ENCODE measurements at regions not wholly inside any gene's neighbourhood (a gene's known extent, or its start where the extent isn't known, plus 50 kb on each side); places are given as distances from the start of the nearest gene placed in this dataset.
A peak's percentile ranks its signal among the peaks of the same experiment; 100 is the strongest.

DNA sequence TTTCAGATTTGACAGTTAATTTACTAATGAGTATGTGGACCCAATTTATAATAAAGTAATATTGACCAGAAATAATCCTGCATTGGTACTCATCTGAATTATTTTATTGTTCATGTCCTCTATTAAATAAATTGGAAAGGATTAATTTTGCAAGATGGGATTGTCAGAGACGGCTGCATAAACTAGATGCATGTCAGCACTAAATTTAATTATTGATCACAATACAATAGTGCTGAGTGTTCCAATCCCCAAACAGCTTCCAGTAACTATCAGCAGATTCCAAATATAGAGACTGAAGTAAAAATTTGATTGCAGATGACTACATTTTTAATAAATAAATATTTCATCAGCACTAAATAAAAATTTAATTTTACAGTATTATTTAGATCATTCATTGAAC lies 387.2 kb downstream of the GRB14 start:
- no peak for TF ChIP-seq CTCF (IDR thresholded peaks at IDR 0.05; ENCODE audit: insufficient read depth, low read length, severe bottlenecking)
- H3K27me3 ChIP-seq (ENCODE audit: control insufficient read depth, insufficient read depth, low read length), result no peaks in the 10 kb centered on the region
- no peak for DNase-seq (ENCODE audit: low read depth)
- no peaks in the 10 kb centered on the region for H3K36me3 ChIP-seq (ENCODE audit: control insufficient read depth, insufficient read depth, low read length)
- FAIRE-seq, result no peak
- H3K4me3 ChIP-seq (ENCODE audit: low read depth, low read length), result no peak overlapping the region

- FAIRE-seq, result no peak
- DNase-seq (ENCODE audit: low read depth), result no peak
Observed at GRCh38 chr2:164224007-164224406, 397.3 kb downstream of the GRB14 start.

DNA sequence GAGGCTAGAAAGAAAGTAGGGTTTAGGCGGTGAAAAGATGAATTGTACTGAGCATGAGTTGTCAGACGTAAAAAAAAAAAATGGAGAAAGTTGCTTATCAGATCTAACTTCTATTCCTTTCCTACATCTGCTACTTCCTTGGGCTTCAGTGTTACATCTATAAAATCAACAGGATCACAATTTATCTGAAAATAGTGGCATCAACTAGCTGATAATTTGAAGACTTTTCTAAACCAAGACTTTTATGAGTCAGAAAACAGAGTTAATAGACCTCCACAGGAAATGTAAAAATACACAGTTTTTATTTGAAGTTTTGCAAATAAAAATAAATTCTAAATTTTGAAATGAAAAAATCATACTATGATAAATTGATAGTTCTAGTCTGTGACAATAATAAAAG lies 399.8 kb downstream of the GRB14 start:
- Histone ChIP-seq H3K36me3 (ENCODE audit: control insufficient read depth, insufficient read depth, low read length) (no peaks in the 10 kb centered on the region), H3K4me3 (ENCODE audit: low read depth, low read length) (no peak overlapping the region), H3K27me3 (ENCODE audit: control insufficient read depth, insufficient read depth, low read length) (no peaks in the 10 kb centered on the region)
- DNase-seq (ENCODE audit: low read depth) (no peak), FAIRE-seq (no peak)
- no peak for TF ChIP-seq CTCF (IDR thresholded peaks at IDR 0.05; ENCODE audit: insufficient read depth, low read length, severe bottlenecking)

More at GRCh38 chr2:164224007-164224406, 397.3 kb downstream of the GRB14 start:
- Histone ChIP-seq H3K4me3 (ENCODE audit: low read depth, low read length) (no peak overlapping the region), H3K36me3 (ENCODE audit: control insufficient read depth, insufficient read depth, low read length) (no peaks in the 10 kb centered on the region), H3K27me3 (ENCODE audit: control insufficient read depth, insufficient read depth, low read length) (no peaks in the 10 kb centered on the region)
- no peak for TF ChIP-seq CTCF (IDR thresholded peaks at IDR 0.05; ENCODE audit: insufficient read depth, low read length, severe bottlenecking)

GRCh38 chr2:164220265-164220664 lies 401.0 kb downstream of the GRB14 start:
- H3K36me3 ChIP-seq (ENCODE audit: control insufficient read depth, insufficient read depth, low read length), result no peaks in the 10 kb centered on the region
- no peak for DNase-seq (ENCODE audit: low read depth)
- no peak for FAIRE-seq
- no peaks in the 10 kb centered on the region for H3K27me3 ChIP-seq (ENCODE audit: control insufficient read depth, insufficient read depth, low read length)
- no peak overlapping the region for H3K4me3 ChIP-seq (ENCODE audit: low read depth, low read length)
- TF ChIP-seq CTCF (IDR thresholded peaks at IDR 0.05; ENCODE audit: insufficient read depth, low read length, severe bottlenecking), result no peak

- DNase-seq (ENCODE audit: low read depth) (no peak), FAIRE-seq (no peak)
- Histone ChIP-seq H3K27me3 (ENCODE audit: control insufficient read depth, insufficient read depth, low read length) (no peaks in the 10 kb centered on the region), H3K36me3 (ENCODE audit: control insufficient read depth, insufficient read depth, low read length) (no peaks in the 10 kb centered on the region), H3K4me3 (ENCODE audit: low read depth, low read length) (no peak overlapping the region)
- TF ChIP-seq CTCF (IDR thresholded peaks at IDR 0.05; ENCODE audit: insufficient read depth, low read length, severe bottlenecking), result no peak
Observed at GRCh38 chr2:164213916-164214315, 407.4 kb downstream of the GRB14 start.

- H3K27me3 ChIP-seq (ENCODE audit: control insufficient read depth, insufficient read depth, low read length), result no peaks in the 10 kb centered on the region
- DNase-seq (ENCODE audit: low read depth) (peak; percentile 46), FAIRE-seq (no peak)
- TF ChIP-seq CTCF (IDR thresholded peaks at IDR 0.05; ENCODE audit: insufficient read depth, low read length, severe bottlenecking), result no peak
- no peaks in the 10 kb centered on the region for H3K36me3 ChIP-seq (ENCODE audit: control insufficient read depth, insufficient read depth, low read length)
- no peak overlapping the region for H3K4me3 ChIP-seq (ENCODE audit: low read depth, low read length)
Observed at GRCh38 chr2:164205347-164205746, 415.9 kb downstream of the GRB14 start.

Data from bronchial epithelial cell (primary cell).